IMR-90 (cell line): ENCODE measurements at regions not wholly inside any gene's neighbourhood (a gene's known extent, or its start where the extent isn't known, plus 50 kb on each side); places are given as distances from the start of the nearest gene placed in this dataset.
A peak's percentile ranks its signal among the peaks of the same experiment; 100 is the strongest.

Experiments
- ATAC-seq: fragments of 200-7000 bp; cut with Tn5 transposase; 2 replicates; pipeline ENCODE4 v1.9.1; 2020; ENCODE audit warnings: low read depth, mild to moderate bottlenecking, moderate library complexity
- BruUV-seq: library from RNA; stranded (reverse); fragments of 400-500 nt; replicated peaks from 2 replicates; lab custom pipeline; 2021; lab: Mats Ljungman, UMichigan
- CTCF ChIA-PET: fragments of 300-600 bp; formaldehyde crosslinking; extraction: SDS; loops from one replicate; lab custom pipeline; 2021; ENCODE audit warnings: antibody characterized with exemption; lab: Yijun Ruan, JAX
- POLR2A ChIA-PET: fragments of 300-600 bp; sonication (Branson Sonifier 250); formaldehyde crosslinking; loops from one replicate; lab custom pipeline; 2022; ENCODE audit warnings: antibody characterized with exemption; ENCODE audit not compliant: unreplicated experiment; lab: Charles Lee
- DNase-seq: peaks from one replicate; pipeline ENCODE4 v3.0.0; 2013
- H2AFZ ChIP-seq: replicated peaks from 2 replicates; pipeline ENCODE3; 2013; ENCODE audit warnings: low read length, mild to moderate bottlenecking; ENCODE audit not compliant: poor library complexity
- H2AK5ac ChIP-seq: 2 replicates; pipeline ENCODE4 v1.6.1; 2013; ENCODE audit warnings: low read depth, low read length, inconsistent platforms
- H2AK9ac ChIP-seq: replicated peaks from 2 replicates; pipeline ENCODE3; 2013; ENCODE audit warnings: mild to moderate bottlenecking, low read depth, low read length, moderate library complexity; ENCODE audit not compliant: poor library complexity
- H2BK120ac ChIP-seq: 2 replicates; pipeline ENCODE4 v1.6.1; 2013; ENCODE audit warnings: low read depth, low read length, inconsistent platforms
- H2BK15ac ChIP-seq: 3 replicates; pipeline ENCODE4 v1.6.1; 2013; ENCODE audit warnings: low read depth, low read length, inconsistent platforms
- H2BK20ac ChIP-seq: 2 replicates; pipeline ENCODE4 v1.6.1; 2013; ENCODE audit warnings: low read depth, mild to moderate bottlenecking, inconsistent platforms, low read length, moderate library complexity
- H2BK5ac ChIP-seq: 2 replicates; pipeline ENCODE4 v1.6.1; 2013; ENCODE audit warnings: mild to moderate bottlenecking, low read depth, low read length, inconsistent platforms; ENCODE audit not compliant: poor library complexity, severe bottlenecking
- H3K14ac ChIP-seq: replicated peaks from 2 replicates; pipeline ENCODE4 v1.6.1; 2013; ENCODE audit warnings: low read depth, low read length, inconsistent platforms
- H3K18ac ChIP-seq: 2 replicates; pipeline ENCODE4 v1.6.1; 2013; ENCODE audit warnings: low read depth, low read length, control low read depth
- H3K23ac ChIP-seq: 2 replicates; pipeline ENCODE4 v1.6.1; 2013; ENCODE audit warnings: low read depth, low read length, inconsistent platforms
- H3K27ac ChIP-seq: 2 replicates; pipeline ENCODE4 v1.5.1; 2013; ENCODE audit warnings: mild to moderate bottlenecking, control low read depth, low read length; ENCODE audit not compliant: insufficient read depth
- H3K27me3 ChIP-seq: 2 replicates; pipeline ENCODE4 v1.6.1; 2013; ENCODE audit warnings: low read length; ENCODE audit not compliant: control insufficient read depth, insufficient read depth
- H3K36me3 ChIP-seq: 2 replicates; pipeline ENCODE4 v1.6.1; 2013; ENCODE audit warnings: low read length, mixed read lengths; ENCODE audit not compliant: control insufficient read depth, insufficient read depth
- H3K4ac ChIP-seq: 2 replicates; pipeline ENCODE4 v1.6.1; 2013; ENCODE audit warnings: low read depth, low read length, inconsistent platforms
- H3K4me1 ChIP-seq: 2 replicates; pipeline ENCODE4 v1.6.1; 2013; ENCODE audit warnings: low read length, mixed read lengths; ENCODE audit not compliant: control insufficient read depth, insufficient read depth
- H3K4me2 ChIP-seq: 2 replicates; pipeline ENCODE4 v1.6.1; 2013; ENCODE audit warnings: low read depth, mild to moderate bottlenecking, control low read depth, low read length, moderate library complexity
- H3K4me3 ChIP-seq: 2 replicates; pipeline ENCODE4 v1.5.1; 2013; ENCODE audit warnings: low read depth, mild to moderate bottlenecking, control low read depth, low read length, moderate library complexity; ENCODE audit not compliant: insufficient read depth
- H3K56ac ChIP-seq: 2 replicates; pipeline ENCODE4 v1.6.1; 2013; ENCODE audit warnings: low read length, inconsistent platforms; ENCODE audit not compliant: insufficient read depth; ENCODE audit errors: extremely low read depth
- H3K79me1 ChIP-seq, 2 experiments: 2 replicates each; pipeline ENCODE4 v1.6.1; 2013; ENCODE audit warnings: low read length in 2 of 2, inconsistent platforms in 1 of 2, low read depth in 1 of 2
- H3K9ac ChIP-seq: 2 replicates; pipeline ENCODE4 v1.6.1; 2013; ENCODE audit warnings: low read depth, low read length, control low read depth
- H3K9me1 ChIP-seq: 2 replicates; pipeline ENCODE4 v1.6.1; 2013; ENCODE audit warnings: low read length, inconsistent platforms; ENCODE audit not compliant: insufficient read depth
- H3K9me3 ChIP-seq: 2 replicates; pipeline ENCODE4 v1.6.1; 2013; ENCODE audit warnings: low read length; ENCODE audit not compliant: control insufficient read depth, insufficient read depth
- H4K20me1 ChIP-seq: 2 replicates; pipeline ENCODE4 v1.6.1; 2013; ENCODE audit warnings: low read length, inconsistent platforms; ENCODE audit not compliant: insufficient read depth
- H4K5ac ChIP-seq: 2 replicates; pipeline ENCODE4 v1.6.1; 2013; ENCODE audit warnings: mild to moderate bottlenecking, low read depth, low read length, control low read depth
- H4K8ac ChIP-seq, 2 experiments: 2 replicates each; pipeline ENCODE4 v1.6.1; 2013; ENCODE audit warnings: low read depth in 2 of 2, low read length in 2 of 2, control low read depth in 1 of 2, inconsistent platforms in 1 of 2
- H4K91ac ChIP-seq: 2 replicates; pipeline ENCODE4 v1.6.1; 2013; ENCODE audit warnings: low read depth, low read length, inconsistent platforms; ENCODE audit not compliant: insufficient read depth
- CEBPB ChIP-seq: IDR thresholded peaks from 2 replicates; pipeline ENCODE4 v1.6.1; 2012; ENCODE audit warnings: low read depth, low read length, improper control_type of control experiment
- CHD1 ChIP-seq: IDR thresholded peaks from 2 replicates; pipeline ENCODE4 v1.6.1; 2012; ENCODE audit warnings: low read depth, low read length, improper control_type of control experiment
- FOS ChIP-seq: fragments of 150-350 bp; IDR thresholded peaks from 2 replicates; pipeline ENCODE4 v1.6.1; 2016; ENCODE audit warnings: low read depth, low read length
- MXI1 ChIP-seq: IDR thresholded peaks from 2 replicates; pipeline ENCODE4 v1.6.1; 2012; ENCODE audit warnings: low read depth, mild to moderate bottlenecking, low read length, moderate library complexity, borderline replicate concordance
- POLR2A ChIP-seq: IDR thresholded peaks from 2 replicates; pipeline ENCODE4 v1.6.1; 2012; ENCODE audit warnings: mild to moderate bottlenecking, low read depth, low read length
- WGBS, 2 experiments: methylation state at CpG; one replicate each; pipeline versions ENCODE4 v1.1.5 to v1.1.7; 2013; ENCODE audit warnings: missing lambda C conversion rate in 2 of 2; ENCODE audit not compliant: insufficient read length in 1 of 2; ENCODE audit errors: extremely low coverage in 2 of 2; 5-methylcytosine and 5-hydroxymethylcytosine counted together
- dilution Hi-C: fragments of 300-500 bp; cut with HindIII; formaldehyde crosslinking; loops from one replicate; pipeline ENCODE4 v1.14.3; 2018; ENCODE audit warnings: low sequenced_read_pairs; ENCODE audit not compliant: unreplicated experiment
- in situ Hi-C: fragments of 300-500 bp; cut with MboI; formaldehyde crosslinking; loops from 3 replicates; pipeline ENCODE4 v1.14.3; 2019; ENCODE audit warnings: low sequenced_read_pairs, inconsistent platforms, mixed read lengths
- intact Hi-C: fragments of 100-400 bp; cut with micrococcal nuclease; formaldehyde crosslinking; loops from 2 replicates; pipeline ENCODE4 v1.10.0; 2022
- TF ChIP-seq, protein P1 (sequence below): conservative IDR thresholded peaks from 2 replicates; pipeline ENCODE4 v1.5.1; 2012; ENCODE audit warnings: mild to moderate bottlenecking, low read depth, low read length, improper control_type of control experiment
- TF ChIP-seq, protein P2 (sequence below): fragments of 150-350 bp; IDR thresholded peaks from 2 replicates; pipeline ENCODE4 v1.6.1; 2016; ENCODE audit warnings: low read depth, mild to moderate bottlenecking, low read length, moderate library complexity, borderline replicate concordance

GRCh38 chr15:39448409-39448808 lies 132.5 kb upstream of the THBS1 start:
- POLR2A ChIA-PET: no interaction called here
- no CpG with 5 or more reads among the region's 4 CpGs for WGBS, 2 experiments
- no peak for DNase-seq

More at GRCh38 chr15:39448409-39448808, 132.5 kb upstream of the THBS1 start:
- H3K4me2 ChIP-seq: no peak overlapping the region
- H4K20me1 ChIP-seq: no peaks in the 10 kb centered on the region
- H4K5ac ChIP-seq: no peak overlapping the region
- no TSS peak for BruUV-seq
- H2BK120ac ChIP-seq: no peak overlapping the region
- H3K4me3 ChIP-seq: no peak overlapping the region
- H2AK9ac ChIP-seq: no peak overlapping the region
- H4K91ac ChIP-seq: peak overlapping the region; percentile 14; the same call in 1 of the 2 replicates
- H4K8ac ChIP-seq: 0 out of 4 replicates have a peak overlapping the region, but pooled peaks of 1 of the 2 experiments have one; percentile 1
- H3K56ac ChIP-seq: no peak overlapping the region
- no peaks in the 10 kb centered on the region for H3K9me3 ChIP-seq
- no peak overlapping the region for H3K23ac ChIP-seq
- H2BK20ac ChIP-seq: no peak overlapping the region; the same call in 1 of the 2 replicates
- in situ Hi-C loops: no loop called here
- dilution Hi-C loops: no loop called here
- H3K27ac ChIP-seq: no peak overlapping the region
- no peak overlapping the region for H3K14ac ChIP-seq
- no peak overlapping the region for H2BK5ac ChIP-seq
- intact Hi-C loops: no loop called here
- no peaks in the 10 kb centered on the region for H3K27me3 ChIP-seq
- H3K9ac ChIP-seq: no peak overlapping the region
- no peak overlapping the region for H2AK5ac ChIP-seq
- ATAC-seq: no peak
- H3K4ac ChIP-seq: peak overlapping the region; percentile 12; the same call in 1 of the 2 replicates
- no peaks in the 10 kb centered on the region for H3K36me3 ChIP-seq
- peak overlapping the region; percentile 27 for H2AFZ ChIP-seq
- CTCF ChIA-PET: interaction anchor here (0.9 to 1.6 kb wide), 2 partner anchors 44 to 49 kb away, joined by 3 to 4 read pairs; no protein-coding TSS in a partner anchor
- no peaks in the 10 kb centered on the region for H3K79me1 ChIP-seq
- H3K18ac ChIP-seq: peak overlapping the region; percentile 1; the same call in 1 of the 2 replicates
- TF ChIP-seq, protein P1, sequence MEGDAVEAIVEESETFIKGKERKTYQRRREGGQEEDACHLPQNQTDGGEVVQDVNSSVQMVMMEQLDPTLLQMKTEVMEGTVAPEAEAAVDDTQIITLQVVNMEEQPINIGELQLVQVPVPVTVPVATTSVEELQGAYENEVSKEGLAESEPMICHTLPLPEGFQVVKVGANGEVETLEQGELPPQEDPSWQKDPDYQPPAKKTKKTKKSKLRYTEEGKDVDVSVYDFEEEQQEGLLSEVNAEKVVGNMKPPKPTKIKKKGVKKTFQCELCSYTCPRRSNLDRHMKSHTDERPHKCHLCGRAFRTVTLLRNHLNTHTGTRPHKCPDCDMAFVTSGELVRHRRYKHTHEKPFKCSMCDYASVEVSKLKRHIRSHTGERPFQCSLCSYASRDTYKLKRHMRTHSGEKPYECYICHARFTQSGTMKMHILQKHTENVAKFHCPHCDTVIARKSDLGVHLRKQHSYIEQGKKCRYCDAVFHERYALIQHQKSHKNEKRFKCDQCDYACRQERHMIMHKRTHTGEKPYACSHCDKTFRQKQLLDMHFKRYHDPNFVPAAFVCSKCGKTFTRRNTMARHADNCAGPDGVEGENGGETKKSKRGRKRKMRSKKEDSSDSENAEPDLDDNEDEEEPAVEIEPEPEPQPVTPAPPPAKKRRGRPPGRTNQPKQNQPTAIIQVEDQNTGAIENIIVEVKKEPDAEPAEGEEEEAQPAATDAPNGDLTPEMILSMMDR: no peak
- TF ChIP-seq MXI1: no peak
- no peak for TF ChIP-seq FOS
- TF ChIP-seq, protein P2, sequence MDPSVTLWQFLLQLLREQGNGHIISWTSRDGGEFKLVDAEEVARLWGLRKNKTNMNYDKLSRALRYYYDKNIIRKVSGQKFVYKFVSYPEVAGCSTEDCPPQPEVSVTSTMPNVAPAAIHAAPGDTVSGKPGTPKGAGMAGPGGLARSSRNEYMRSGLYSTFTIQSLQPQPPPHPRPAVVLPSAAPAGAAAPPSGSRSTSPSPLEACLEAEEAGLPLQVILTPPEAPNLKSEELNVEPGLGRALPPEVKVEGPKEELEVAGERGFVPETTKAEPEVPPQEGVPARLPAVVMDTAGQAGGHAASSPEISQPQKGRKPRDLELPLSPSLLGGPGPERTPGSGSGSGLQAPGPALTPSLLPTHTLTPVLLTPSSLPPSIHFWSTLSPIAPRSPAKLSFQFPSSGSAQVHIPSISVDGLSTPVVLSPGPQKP: no peak
- TF ChIP-seq CHD1: no peak
- TF ChIP-seq POLR2A: no peak
- no peak for TF ChIP-seq CEBPB
- peaks cover 2% of the 10 kb centered on the region; the same call in 1 of the 2 replicates for H3K4me1 ChIP-seq
- H3K9me1 ChIP-seq: no peaks in the 10 kb centered on the region
- peak overlapping the region; percentile 61; the same call in 1 of the 3 replicates for H2BK15ac ChIP-seq
